GM23338 (cell line): ENCODE measurements at regions not wholly inside any gene's neighbourhood (a gene's known extent, or its start where the extent isn't known, plus 50 kb on each side); places are given as distances from the start of the nearest gene placed in this dataset.

Experiments used
- ATAC-seq: fragments of 200-7000 bp; cut with Tn5 transposase; 3 replicates; pipeline ENCODE4 v1.9.1; 2020
- DNase-seq: peaks from one replicate; pipeline ENCODE4 v3.0.0-alpha.2; 2015; ENCODE audit warnings: low spot score
- H2AFZ ChIP-seq: fragments of 200-600 bp; sonication (generic); 2 replicates; pipeline ENCODE4 v1.8.0; 2016; ENCODE audit warnings: antibody characterized with exemption, mild to moderate bottlenecking, moderate library complexity
- H3F3A ChIP-seq: fragments of 200-600 bp; sonication (generic); replicated peaks from 2 replicates; pipeline ENCODE4 v1.8.0; 2017; ENCODE audit warnings: antibody characterized with exemption, mixed run types, low read depth
- H3K27ac ChIP-seq: fragments of 200-600 bp; sonication (generic); 2 replicates; pipeline ENCODE4 v1.6.1; 2016; ENCODE audit warnings: low read depth
- H3K27me3 ChIP-seq: fragments of 200-600 bp; sonication (generic); 2 replicates; pipeline ENCODE4 v1.8.0; 2016; ENCODE audit warnings: mild to moderate bottlenecking, mixed run types, moderate library complexity; ENCODE audit not compliant: insufficient read depth
- H3K36me3 ChIP-seq: fragments of 200-600 bp; sonication (generic); 2 replicates; pipeline ENCODE4 v1.8.0; 2016; ENCODE audit warnings: mild to moderate bottlenecking; ENCODE audit not compliant: insufficient read depth
- H3K4me1 ChIP-seq: fragments of 200-600 bp; sonication (generic); 2 replicates; pipeline ENCODE4 v1.8.0; 2016; ENCODE audit warnings: mild to moderate bottlenecking, moderate library complexity; ENCODE audit not compliant: insufficient read depth
- H3K4me2 ChIP-seq: fragments of 200-600 bp; sonication (generic); 2 replicates; pipeline ENCODE4 v1.7.1; 2017; ENCODE audit warnings: mixed run types
- H3K4me3 ChIP-seq: fragments of 200-600 bp; sonication (generic); 2 replicates; pipeline ENCODE4 v1.6.1; 2016; ENCODE audit warnings: mixed run types
- H3K79me2 ChIP-seq: fragments of 200-600 bp; sonication (generic); replicated peaks from 2 replicates; pipeline ENCODE4 v1.8.0; 2017; ENCODE audit warnings: mild to moderate bottlenecking; ENCODE audit not compliant: insufficient read depth
- H3K9me2 ChIP-seq: fragments of 200-600 bp; sonication (generic); 2 replicates; pipeline ENCODE4 v1.8.0; 2017; ENCODE audit not compliant: insufficient read depth
- H4K20me1 ChIP-seq: fragments of 200-600 bp; sonication (generic); replicated peaks from 2 replicates; pipeline ENCODE4 v1.8.0; 2017; ENCODE audit warnings: mild to moderate bottlenecking; ENCODE audit not compliant: insufficient read depth
- H3K27ac Mint-ChIP-seq: 2 replicates; pipeline ENCODE4 v1.8.0; 2020; ENCODE audit warnings: inconsistent platforms, mild to moderate bottlenecking, moderate library complexity, mixed read lengths
- H3K27me3 Mint-ChIP-seq: 3 replicates; pipeline ENCODE4 v1.8.0; 2022; ENCODE audit warnings: low read depth, mild to moderate bottlenecking, moderate library complexity, mixed read lengths, inconsistent platforms; ENCODE audit not compliant: insufficient read depth, poor library complexity
- H3K36me3 Mint-ChIP-seq: 3 replicates; pipeline ENCODE4 v1.8.0; 2021; ENCODE audit warnings: low read depth, mild to moderate bottlenecking, inconsistent platforms, moderate library complexity, mixed read lengths
- H3K4me1 Mint-ChIP-seq: 3 replicates; pipeline ENCODE4 v1.8.0; 2020; ENCODE audit warnings: mild to moderate bottlenecking, inconsistent platforms, mixed read lengths
- H3K4me3 Mint-ChIP-seq: 3 replicates; pipeline ENCODE4 v1.8.0; 2021; ENCODE audit warnings: moderate library complexity, mild to moderate bottlenecking, inconsistent platforms, mixed read lengths
- H3K9me3 Mint-ChIP-seq: 3 replicates; pipeline ENCODE4 v1.8.0; 2020; ENCODE audit warnings: moderate library complexity, mild to moderate bottlenecking, inconsistent platforms, mixed read lengths
- CREB1 ChIP-seq: fragments of 250-450 bp; sonication (Bioruptor Pico); IDR thresholded peaks from 2 replicates; pipeline ENCODE4 v1.5.0; 2020; ENCODE audit warnings: low read depth, mild to moderate bottlenecking, moderate library complexity
- CTCF ChIP-seq, 2 experiments: fragments of 200-600 bp in 1 of 2; sonication (generic) in 1 of 2; conservative IDR thresholded peaks; 2 replicates each; pipeline versions ENCODE4 v1.5.1 to v1.6.1; 2016 to 2017; ENCODE audit warnings: antibody characterized with exemption in 2 of 2, low read depth in 2 of 2, mild to moderate bottlenecking in 2 of 2, moderate library complexity in 1 of 2
- ETS1 ChIP-seq: IDR thresholded peaks from 2 replicates; pipeline ENCODE4 v1.6.1; 2016; ENCODE audit warnings: antibody characterized with exemption
- EZH2 ChIP-seq: fragments of 200-600 bp; sonication (generic); IDR thresholded peaks from one replicate; pipeline ENCODE4 v1.8.0; 2017; ENCODE audit warnings: antibody characterized with exemption, mild to moderate bottlenecking, low read depth; ENCODE audit not compliant: unreplicated experiment
- EZH2phosphoT487 ChIP-seq: fragments of 200-600 bp; sonication (generic); IDR thresholded peaks from one replicate; pipeline ENCODE4 v1.8.1; 2018; ENCODE audit warnings: antibody characterized with exemption; ENCODE audit not compliant: unreplicated experiment
- JUNB ChIP-seq: IDR thresholded peaks from one replicate; pipeline ENCODE4 v1.6.1; 2016; ENCODE audit warnings: antibody characterized with exemption; ENCODE audit not compliant: unreplicated experiment
- NANOG ChIP-seq: IDR thresholded peaks from 2 replicates; pipeline ENCODE4 v1.6.1; 2016; ENCODE audit warnings: antibody characterized with exemption, borderline replicate concordance
- POLR2AphosphoS5 ChIP-seq: IDR thresholded peaks from 2 replicates; pipeline ENCODE4 v1.6.1; 2016; ENCODE audit warnings: antibody characterized with exemption, low read depth
- REST ChIP-seq: IDR thresholded peaks from one replicate; pipeline ENCODE4 v1.6.1; 2018; ENCODE audit warnings: antibody characterized with exemption; ENCODE audit not compliant: unreplicated experiment
- STAT1 ChIP-seq: IDR thresholded peaks from one replicate; pipeline ENCODE4 v1.6.1; 2016; ENCODE audit warnings: antibody characterized with exemption; ENCODE audit not compliant: unreplicated experiment
- ZNF114 ChIP-seq: fragments of 250-450 bp; sonication (Bioruptor Pico); IDR thresholded peaks from 2 replicates; pipeline ENCODE4 v1.5.0; 2020; ENCODE audit warnings: mild to moderate bottlenecking, moderate library complexity
- ZNF331 ChIP-seq: fragments of 250-450 bp; sonication (Bioruptor Pico); IDR thresholded peaks from 2 replicates; pipeline ENCODE4 v1.5.0; 2020; ENCODE audit warnings: low read depth, mild to moderate bottlenecking, moderate library complexity
- ZNF462 ChIP-seq: fragments of 250-450 bp; sonication (Bioruptor Pico); IDR thresholded peaks from 2 replicates; pipeline ENCODE4 v1.5.0; 2020; ENCODE audit warnings: mild to moderate bottlenecking, moderate library complexity

- no peaks in the 10 kb centered on the region for H3K27me3 Mint-ChIP-seq
- Histone ChIP-seq H3K4me2 (no peak overlapping the region), H3K79me2 (no peaks in the 10 kb centered on the region), H2AFZ (no peak overlapping the region), H3K9me2 (no peaks in the 10 kb centered on the region), H3K4me1 (no peaks in the 10 kb centered on the region), H3K27ac (no peak overlapping the region), H3K27me3 (no peaks in the 10 kb centered on the region), H4K20me1 (no peaks in the 10 kb centered on the region), H3K36me3 (no peaks in the 10 kb centered on the region), H3F3A (no peaks in the 10 kb centered on the region), H3K4me3 (no peak overlapping the region)
- no peak for ATAC-seq
- DNase-seq: no peak
- TF ChIP-seq CREB1 (CRISPR knock-in tag) (no peak), NANOG (no peak), CTCF (conservative IDR thresholded peaks at IDR 0.05; ENCODE audit: low read depth in 2 of 2) (no peak), ETS1 (no peak), ZNF114 (no peak), JUNB (no peak), ZNF331 (CRISPR knock-in tag) (no peak), EZH2phosphoT487 (no peak), POLR2AphosphoS5 (no peak), ZNF462 (CRISPR knock-in tag) (no peak), STAT1 (no peak), REST (no peak), EZH2 (no peak)
- no peaks in the 10 kb centered on the region for H3K36me3 Mint-ChIP-seq
- H3K4me1 Mint-ChIP-seq: no peaks in the 10 kb centered on the region
- H3K4me3 Mint-ChIP-seq: no peak overlapping the region
- H3K9me3 Mint-ChIP-seq: no peaks in the 10 kb centered on the region
- no peak overlapping the region for H3K27ac Mint-ChIP-seq
These were observed 66.9 kb upstream of the ARSJ start for GRCh38 chr4:114046331-114046730.
